Chondrocyte (in vitro differentiated cells): ENCODE measurements at regions not wholly inside any gene's neighbourhood (a gene's known extent, or its start where the extent isn't known, plus 50 kb on each side); places are given as distances from the start of the nearest gene placed in this dataset.

Experiments used
- DNase-seq: peaks from one replicate; pipeline ENCODE4 v3.0.0; 2021; ENCODE audit warnings: mixed read lengths, low spot score
- H3K27ac Mint-ChIP-seq: one replicate; pipeline ENCODE4 v1.8.0; 2021; ENCODE audit warnings: mild to moderate bottlenecking, moderate library complexity, mixed read lengths; ENCODE audit not compliant: unreplicated experiment
- H3K27me3 Mint-ChIP-seq: 2 replicates; pipeline ENCODE4 v1.8.0; 2021; ENCODE audit warnings: low read depth, mixed read lengths
- H3K36me3 Mint-ChIP-seq: 2 replicates; pipeline ENCODE4 v1.8.0; 2021; ENCODE audit warnings: low read depth, mixed read lengths
- H3K4me1 Mint-ChIP-seq: 2 replicates; pipeline ENCODE4 v1.8.0; 2021; ENCODE audit warnings: low read depth, mild to moderate bottlenecking, mixed read lengths
- H3K4me3 Mint-ChIP-seq: one replicate; pipeline ENCODE4 v1.8.0; 2021; ENCODE audit warnings: mild to moderate bottlenecking, moderate library complexity, mixed read lengths; ENCODE audit not compliant: unreplicated experiment
- H3K9me3 Mint-ChIP-seq: 2 replicates; pipeline ENCODE4 v1.8.0; 2021; ENCODE audit warnings: low read depth, mixed read lengths
- CTCF ChIP-seq: fragments of 200-600 bp; sonication (generic); IDR thresholded peaks from 2 replicates; pipeline ENCODE4 v1.5.0; 2021; ENCODE audit warnings: antibody characterized with exemption, mild to moderate bottlenecking, moderate library complexity

- no peaks in the 10 kb centered on the region for H3K4me1 Mint-ChIP-seq
- no peak overlapping the region for H3K27ac Mint-ChIP-seq
- no peak for DNase-seq
- H3K27me3 Mint-ChIP-seq = no peaks in the 10 kb centered on the region
- no peak overlapping the region for H3K4me3 Mint-ChIP-seq
- TF ChIP-seq CTCF = no peak
- H3K36me3 Mint-ChIP-seq = no peaks in the 10 kb centered on the region
- H3K9me3 Mint-ChIP-seq = no peaks in the 10 kb centered on the region
Measured at GRCh38 chr18:53906681-53907080, 317.8 kb downstream of the MBD2 start.

- H3K27me3 Mint-ChIP-seq = peaks cover 11% of the 10 kb centered on the region
Measured at GRCh38 chr18:53894675-53895442, 329.6 kb downstream of the MBD2 start.

GRCh38 chr18:53887447-53887846 is 337.0 kb downstream of the MBD2 start:
- Mint-ChIP-seq H3K4me3 (no peak overlapping the region), H3K27me3 (peaks cover 4% of the 10 kb centered on the region), H3K9me3 (no peaks in the 10 kb centered on the region), H3K27ac (no peak overlapping the region), H3K4me1 (no peaks in the 10 kb centered on the region), H3K36me3 (no peaks in the 10 kb centered on the region)
- TF ChIP-seq CTCF = no peak
- DNase-seq = no peak

More at GRCh38 chr18:53894675-53895442, 329.6 kb downstream of the MBD2 start:
- Mint-ChIP-seq H3K27ac (no peak overlapping the region), H3K4me1 (no peaks in the 10 kb centered on the region), H3K4me3 (no peak overlapping the region), H3K9me3 (no peaks in the 10 kb centered on the region), H3K36me3 (no peaks in the 10 kb centered on the region)
- TF ChIP-seq CTCF = no peak
- no peak for DNase-seq

- H3K36me3 Mint-ChIP-seq = no peaks in the 10 kb centered on the region
- no peak overlapping the region for H3K27ac Mint-ChIP-seq
- no peak for DNase-seq
- TF ChIP-seq CTCF = no peak
- H3K4me3 Mint-ChIP-seq = no peak overlapping the region
- no peaks in the 10 kb centered on the region for H3K9me3 Mint-ChIP-seq
- H3K27me3 Mint-ChIP-seq = peaks cover 2% of the 10 kb centered on the region
- H3K4me1 Mint-ChIP-seq = no peaks in the 10 kb centered on the region
Measured at GRCh38 chr18:53886058-53886457, 338.4 kb downstream of the MBD2 start.

GRCh38 chr18:53883771-53884170 is 340.7 kb downstream of the MBD2 start:
- peaks cover 7% of the 10 kb centered on the region for H3K9me3 Mint-ChIP-seq
- H3K4me3 Mint-ChIP-seq = no peak overlapping the region
- no peak for TF ChIP-seq CTCF
- H3K4me1 Mint-ChIP-seq = no peaks in the 10 kb centered on the region
- H3K27ac Mint-ChIP-seq = no peak overlapping the region
- no peaks in the 10 kb centered on the region for H3K36me3 Mint-ChIP-seq
- H3K27me3 Mint-ChIP-seq = no peaks in the 10 kb centered on the region
- no peak for DNase-seq
